HG03045 (cell line): ENCODE measurements at regions not wholly inside any gene's neighbourhood (a gene's known extent, or its start where the extent isn't known, plus 50 kb on each side); places are given as distances from the start of the nearest gene placed in this dataset.

ENCODE experiments used
- ATAC-seq: cut with Tn5 transposase; IDR thresholded peaks from one replicate; pipeline ENCODE4 v1.9.1; 2021; ENCODE audit warnings: mild to moderate bottlenecking, moderate library complexity; ENCODE audit not compliant: unreplicated experiment

GRCh38 chr4:132240081-132240480, 909.0 kb upstream of the PCDH10 start:
- ATAC-seq, result no peak

GRCh38 chr4:132245319-132245718, 903.8 kb upstream of the PCDH10 start:
- ATAC-seq, result no peak

GRCh38 chr4:132264176-132264575, 884.9 kb upstream of the PCDH10 start:
- no peak for ATAC-seq

- ATAC-seq, result no peak
Measured at GRCh38 chr4:132266374-132266773, 882.7 kb upstream of the PCDH10 start.

GRCh38 chr4:132267321-132267720, 881.8 kb upstream of the PCDH10 start:
- no peak for ATAC-seq

- ATAC-seq, result no peak
Measured at GRCh38 chr4:132269303-132269990, 879.6 kb upstream of the PCDH10 start.

- no peak for ATAC-seq
Measured at GRCh38 chr4:132275583-132276121, 873.4 kb upstream of the PCDH10 start.

- no peak for ATAC-seq
Measured at GRCh38 chr4:132276185-132276584, 872.9 kb upstream of the PCDH10 start.

- no peak for ATAC-seq
Measured at GRCh38 chr4:132276989-132277388, 872.1 kb upstream of the PCDH10 start.

- ATAC-seq, result no peak
Measured at GRCh38 chr4:132281733-132282132, 867.4 kb upstream of the PCDH10 start.

GRCh38 chr4:132284910-132285426, 864.1 kb upstream of the PCDH10 start:
- no peak for ATAC-seq

- ATAC-seq, result no peak
Measured at GRCh38 chr4:132297346-132297745, 851.7 kb upstream of the PCDH10 start.

- no peak for ATAC-seq
Measured at GRCh38 chr4:132299841-132300240, 849.3 kb upstream of the PCDH10 start.

GRCh38 chr4:132312521-132312920, 836.6 kb upstream of the PCDH10 start:
- ATAC-seq, result no peak

GRCh38 chr4:132313852-132314251, 835.2 kb upstream of the PCDH10 start:
- ATAC-seq, result no peak

GRCh38 chr4:132316738-132317137, 832.4 kb upstream of the PCDH10 start:
- ATAC-seq, result no peak

- no peak for ATAC-seq
Measured at GRCh38 chr4:132317923-132318322, 831.2 kb upstream of the PCDH10 start.

- ATAC-seq, result no peak
Measured at GRCh38 chr4:132328761-132329160, 820.3 kb upstream of the PCDH10 start.

- no peak for ATAC-seq
Measured at GRCh38 chr4:132330994-132331393, 818.1 kb upstream of the PCDH10 start.

GRCh38 chr4:132332932-132333723, 816.0 kb upstream of the PCDH10 start:
- ATAC-seq, result no peak

- ATAC-seq, result no peak
Measured at GRCh38 chr4:132333724-132334047, 815.4 kb upstream of the PCDH10 start.

GRCh38 chr4:132334081-132334480, 815.0 kb upstream of the PCDH10 start:
- ATAC-seq, result no peak
